Activated CD8-positive, alpha-beta T cell treated with anti-CD3 and anti-CD28 coated beads for 36 hours (primary cell): ENCODE measurements at regions not wholly inside any gene's neighbourhood (a gene's known extent, or its start where the extent isn't known, plus 50 kb on each side); places are given as distances from the start of the nearest gene placed in this dataset.

Experiments used
- ATAC-seq: fragments of 200-7000 bp; cut with Tn5 transposase; one replicate; pipeline ENCODE4 v1.10.0; 2021; ENCODE audit warnings: mild to moderate bottlenecking, moderate library complexity
- CTCF ChIA-PET: fragments of 350-600 bp; sonication (Branson Sonifier 250); formaldehyde crosslinking; loops from one replicate; lab custom pipeline; 2021; ENCODE audit warnings: antibody characterized with exemption; lab: Charles Lee
- POLR2A ChIA-PET: fragments of 350-600 bp; sonication (Branson Sonifier 250); formaldehyde crosslinking; loops from one replicate; lab custom pipeline; 2021; ENCODE audit warnings: antibody characterized with exemption; lab: Charles Lee
- DNase-seq: peaks from one replicate; pipeline ENCODE4 v3.0.0-alpha.2; 2020
- H3K27ac Mint-ChIP-seq: one replicate; pipeline ENCODE4 v1.8.0; 2021; ENCODE audit warnings: mild to moderate bottlenecking, mixed read lengths
- H3K27me3 Mint-ChIP-seq: one replicate; pipeline ENCODE4 v1.8.0; 2021; ENCODE audit warnings: mixed read lengths
- H3K36me3 Mint-ChIP-seq: one replicate; pipeline ENCODE4 v1.8.0; 2021; ENCODE audit warnings: low read depth, mixed read lengths
- H3K4me1 Mint-ChIP-seq: one replicate; pipeline ENCODE4 v1.8.0; 2021; ENCODE audit warnings: low read depth, mixed read lengths
- H3K4me3 Mint-ChIP-seq: one replicate; pipeline ENCODE4 v1.8.0; 2021; ENCODE audit warnings: mild to moderate bottlenecking, moderate library complexity, mixed read lengths
- H3K9me3 Mint-ChIP-seq: one replicate; pipeline ENCODE4 v1.8.0; 2021; ENCODE audit warnings: mixed read lengths
- intact Hi-C: fragments of 100-400 bp; cut with micrococcal nuclease; formaldehyde crosslinking; loops from one replicate; pipeline ENCODE4 v1.10.0; 2022
- TF ChIP-seq, protein P1 (sequence below): fragments of 200-600 bp; IDR thresholded peaks from one replicate; pipeline ENCODE4 v1.8.0; 2022; ENCODE audit warnings: antibody characterized with exemption, mild to moderate bottlenecking

DNA sequence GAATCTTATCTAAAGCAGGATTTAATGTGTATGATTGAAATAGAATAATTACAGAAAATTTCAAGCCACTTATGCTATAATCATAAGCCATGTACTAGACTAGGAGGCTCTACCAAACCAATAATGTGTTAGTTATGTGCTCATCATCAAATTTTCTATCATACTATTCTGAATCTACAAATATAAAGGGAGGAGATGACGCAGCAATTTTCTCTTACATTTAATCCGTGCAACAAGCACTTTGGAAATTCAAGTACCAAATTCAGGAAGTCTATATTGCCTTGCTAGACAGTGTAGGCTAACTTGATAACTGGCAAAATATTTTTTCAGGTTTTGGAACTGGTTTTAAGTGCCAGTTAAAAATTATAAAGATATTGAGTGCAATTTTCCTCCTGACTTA is 283.5 kb downstream of the C4orf33 start:
- POLR2A ChIA-PET = no interaction called here
- CTCF ChIA-PET = no interaction called here
- TF ChIP-seq, protein P1, sequence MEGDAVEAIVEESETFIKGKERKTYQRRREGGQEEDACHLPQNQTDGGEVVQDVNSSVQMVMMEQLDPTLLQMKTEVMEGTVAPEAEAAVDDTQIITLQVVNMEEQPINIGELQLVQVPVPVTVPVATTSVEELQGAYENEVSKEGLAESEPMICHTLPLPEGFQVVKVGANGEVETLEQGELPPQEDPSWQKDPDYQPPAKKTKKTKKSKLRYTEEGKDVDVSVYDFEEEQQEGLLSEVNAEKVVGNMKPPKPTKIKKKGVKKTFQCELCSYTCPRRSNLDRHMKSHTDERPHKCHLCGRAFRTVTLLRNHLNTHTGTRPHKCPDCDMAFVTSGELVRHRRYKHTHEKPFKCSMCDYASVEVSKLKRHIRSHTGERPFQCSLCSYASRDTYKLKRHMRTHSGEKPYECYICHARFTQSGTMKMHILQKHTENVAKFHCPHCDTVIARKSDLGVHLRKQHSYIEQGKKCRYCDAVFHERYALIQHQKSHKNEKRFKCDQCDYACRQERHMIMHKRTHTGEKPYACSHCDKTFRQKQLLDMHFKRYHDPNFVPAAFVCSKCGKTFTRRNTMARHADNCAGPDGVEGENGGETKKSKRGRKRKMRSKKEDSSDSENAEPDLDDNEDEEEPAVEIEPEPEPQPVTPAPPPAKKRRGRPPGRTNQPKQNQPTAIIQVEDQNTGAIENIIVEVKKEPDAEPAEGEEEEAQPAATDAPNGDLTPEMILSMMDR = no peak
- DNase-seq (no peak), ATAC-seq (no peak)
- Mint-ChIP-seq H3K9me3 (no peaks in the 10 kb centered on the region), H3K4me3 (no peak overlapping the region), H3K27ac (no peak overlapping the region), H3K4me1 (no peaks in the 10 kb centered on the region), H3K27me3 (peaks cover 3% of the 10 kb centered on the region), H3K36me3 (no peaks in the 10 kb centered on the region)
- intact Hi-C loops = no loop called here

DNA sequence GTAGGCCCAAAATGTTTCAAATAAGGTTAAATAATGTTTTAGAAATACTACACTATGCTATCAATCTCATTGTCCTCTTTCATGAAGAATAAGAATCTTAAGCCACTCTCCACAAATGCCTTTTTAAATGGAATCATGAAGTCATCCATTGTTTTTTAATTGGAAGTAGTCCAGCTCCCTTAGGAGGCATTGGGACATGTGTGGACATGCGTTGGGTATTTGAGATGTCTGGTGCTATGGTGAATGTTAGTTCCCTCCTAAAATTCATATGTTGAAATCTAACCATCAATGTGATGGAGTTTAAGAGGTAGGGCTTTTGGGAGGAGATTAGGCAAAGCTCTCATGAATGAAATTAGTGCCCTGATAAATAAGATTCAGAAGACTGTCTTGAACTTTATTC is 289.0 kb downstream of the C4orf33 start:
- TF ChIP-seq, protein P1 = no peak
- Mint-ChIP-seq H3K4me3 (no peak overlapping the region), H3K36me3 (no peaks in the 10 kb centered on the region), H3K4me1 (no peaks in the 10 kb centered on the region), H3K27ac (no peak overlapping the region), H3K27me3 (peaks cover 5% of the 10 kb centered on the region), H3K9me3 (no peaks in the 10 kb centered on the region)
- DNase-seq = no peak
- ChIA-PET CTCF (no interaction called here), POLR2A (interaction anchor here (0.5 kb wide), 2 partner anchors 37 to 38 kb away, joined by 3 read pairs; no protein-coding TSS in a partner anchor)
- ATAC-seq = no peak
- intact Hi-C loops = no loop called here

DNA sequence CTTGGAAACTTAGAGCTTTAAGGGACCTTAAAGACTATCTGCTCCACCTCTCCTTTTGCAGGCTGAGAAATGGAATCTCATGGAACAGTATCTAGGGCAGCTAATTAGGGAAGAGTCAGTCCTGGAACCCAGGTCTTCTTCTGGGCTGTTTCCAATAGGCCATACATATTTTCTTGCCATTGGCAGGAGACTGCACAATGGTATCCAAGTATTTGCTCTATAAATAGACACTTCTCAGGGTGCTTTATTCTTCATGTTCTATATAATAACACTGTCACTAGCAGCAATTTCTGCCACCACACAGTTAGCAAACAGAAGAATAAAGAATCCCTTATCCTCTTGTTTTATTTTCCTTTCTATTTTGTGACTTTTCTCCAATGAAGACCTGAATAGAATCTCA is 291.7 kb downstream of the C4orf33 start:
- TF ChIP-seq, protein P1 = no peak
- Mint-ChIP-seq H3K9me3 (no peaks in the 10 kb centered on the region), H3K27me3 (peaks cover 5% of the 10 kb centered on the region), H3K4me1 (no peaks in the 10 kb centered on the region), H3K4me3 (no peak overlapping the region), H3K36me3 (no peaks in the 10 kb centered on the region), H3K27ac (no peak overlapping the region)
- ChIA-PET CTCF (no interaction called here), POLR2A (no interaction called here)
- no peak for DNase-seq
- intact Hi-C loops = no loop called here
- ATAC-seq = no peak

DNA sequence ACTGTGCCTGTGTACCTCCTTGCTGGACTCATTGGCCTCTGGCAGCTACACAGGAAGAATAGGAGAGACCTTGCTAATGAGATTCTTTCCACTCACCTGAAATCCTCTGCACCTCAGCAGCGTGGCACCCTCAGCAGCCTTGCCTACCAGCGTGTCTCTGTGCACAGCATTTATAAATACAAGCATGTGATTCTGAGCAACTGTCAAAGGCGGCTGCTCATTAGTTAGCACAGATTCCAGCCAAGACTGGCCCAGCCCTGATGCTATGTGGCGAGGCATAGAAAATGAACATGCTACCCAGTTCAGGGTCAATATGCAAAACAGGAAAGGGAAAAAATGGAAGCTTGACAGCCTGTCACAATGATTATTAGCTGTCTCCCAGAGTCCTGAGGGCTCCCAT is 298.0 kb downstream of the C4orf33 start:
- DNase-seq (no peak), ATAC-seq (no peak)
- ChIA-PET CTCF (no interaction called here), POLR2A (no interaction called here)
- Mint-ChIP-seq H3K36me3 (no peaks in the 10 kb centered on the region), H3K4me1 (no peaks in the 10 kb centered on the region), H3K27me3 (peaks cover 5% of the 10 kb centered on the region), H3K27ac (no peak overlapping the region), H3K9me3 (peaks cover under 1% of the 10 kb centered on the region), H3K4me3 (no peak overlapping the region)
- intact Hi-C loops = no loop called here
- TF ChIP-seq, protein P1 = no peak

DNA sequence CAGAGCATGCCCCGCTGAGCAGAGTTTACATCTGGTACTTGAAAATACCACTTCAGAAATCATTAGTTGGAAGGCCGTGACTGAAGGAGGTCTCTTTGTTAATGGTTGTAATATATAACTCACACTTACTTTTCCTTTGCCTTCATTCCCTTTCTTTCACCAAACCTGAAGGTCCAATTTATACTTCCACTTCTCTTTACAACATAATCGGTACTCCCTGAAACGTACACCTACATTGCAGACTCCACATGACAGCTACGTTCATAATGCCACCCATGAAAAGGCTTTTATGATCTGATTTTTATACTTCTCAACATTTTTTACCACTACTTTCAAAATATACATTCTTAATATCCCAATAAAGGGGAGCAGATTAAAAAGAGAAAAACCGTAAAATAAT is 298.7 kb downstream of the C4orf33 start:
- intact Hi-C loops = no loop called here
- no peak overlapping the region for H3K27ac Mint-ChIP-seq
- H3K36me3 Mint-ChIP-seq = no peaks in the 10 kb centered on the region
- H3K9me3 Mint-ChIP-seq = peaks cover 4% of the 10 kb centered on the region
- no peaks in the 10 kb centered on the region for H3K4me1 Mint-ChIP-seq
- ATAC-seq (no peak), DNase-seq (no peak)
- TF ChIP-seq, protein P1 = no peak
- H3K27me3 Mint-ChIP-seq = peaks cover 2% of the 10 kb centered on the region
- H3K4me3 Mint-ChIP-seq = no peak overlapping the region
- CTCF ChIA-PET = no interaction called here
- POLR2A ChIA-PET = no interaction called here
